Astrocyte (in vitro differentiated cells and primary cell): ENCODE measurements at regions not wholly inside any gene's neighbourhood (a gene's known extent, or its start where the extent isn't known, plus 50 kb on each side); places are given as distances from the start of the nearest gene placed in this dataset.
"Not testable (repeated sequence)": the region's sequence is repeated elsewhere in the genome, so short reads cannot be mapped to it uniquely, and the experiment has no call there.

ENCODE experiments used
- EZH2 ChIP-seq: IDR thresholded peaks from 2 replicates; pipeline ENCODE4 v1.6.1; 2012; ENCODE audit warnings: mild to moderate bottlenecking, low read length, inconsistent platforms; ENCODE audit not compliant: insufficient read depth
- TF ChIP-seq, protein P1 (sequence below): IDR thresholded peaks from 2 replicates; pipeline ENCODE4 v1.5.1; 2011; ENCODE audit warnings: low read depth, mild to moderate bottlenecking, inconsistent platforms, low read length, moderate library complexity; ENCODE audit not compliant: insufficient read depth

- TF ChIP-seq, protein P1, sequence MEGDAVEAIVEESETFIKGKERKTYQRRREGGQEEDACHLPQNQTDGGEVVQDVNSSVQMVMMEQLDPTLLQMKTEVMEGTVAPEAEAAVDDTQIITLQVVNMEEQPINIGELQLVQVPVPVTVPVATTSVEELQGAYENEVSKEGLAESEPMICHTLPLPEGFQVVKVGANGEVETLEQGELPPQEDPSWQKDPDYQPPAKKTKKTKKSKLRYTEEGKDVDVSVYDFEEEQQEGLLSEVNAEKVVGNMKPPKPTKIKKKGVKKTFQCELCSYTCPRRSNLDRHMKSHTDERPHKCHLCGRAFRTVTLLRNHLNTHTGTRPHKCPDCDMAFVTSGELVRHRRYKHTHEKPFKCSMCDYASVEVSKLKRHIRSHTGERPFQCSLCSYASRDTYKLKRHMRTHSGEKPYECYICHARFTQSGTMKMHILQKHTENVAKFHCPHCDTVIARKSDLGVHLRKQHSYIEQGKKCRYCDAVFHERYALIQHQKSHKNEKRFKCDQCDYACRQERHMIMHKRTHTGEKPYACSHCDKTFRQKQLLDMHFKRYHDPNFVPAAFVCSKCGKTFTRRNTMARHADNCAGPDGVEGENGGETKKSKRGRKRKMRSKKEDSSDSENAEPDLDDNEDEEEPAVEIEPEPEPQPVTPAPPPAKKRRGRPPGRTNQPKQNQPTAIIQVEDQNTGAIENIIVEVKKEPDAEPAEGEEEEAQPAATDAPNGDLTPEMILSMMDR, result not testable (repeated sequence)
- TF ChIP-seq EZH2, result not testable (repeated sequence)
Observed at GRCh38 chr12:47463918-47464317, 241.9 kb downstream of the RPAP3 start.
